HL-60 (cell line): ENCODE measurements at regions not wholly inside any gene's neighbourhood (a gene's known extent, or its start where the extent isn't known, plus 50 kb on each side); places are given as distances from the start of the nearest gene placed in this dataset.
A peak's percentile ranks its signal among the peaks of the same experiment; 100 is the strongest.
"Not testable (repeated sequence)": the region's sequence is repeated elsewhere in the genome, so short reads cannot be mapped to it uniquely, and the experiment has no call there.

ENCODE experiments used
- DNase-seq, 2 experiments: peaks; one replicate each; pipeline ENCODE4 v3.0.0-alpha.2; 2010 to 2020; ENCODE audit warnings: low read depth in 1 of 2, low spot score in 1 of 2
- H3K27ac ChIP-seq: fragments of 250-450 bp; sonication (Bioruptor Pico); replicated peaks from 2 replicates; pipeline ENCODE4 v1.5.1; 2020; ENCODE audit warnings: mild to moderate bottlenecking, moderate library complexity
- H3K27me3 ChIP-seq: fragments of 250-450 bp; sonication (Bioruptor Pico); 2 replicates; pipeline ENCODE4 v1.5.1; 2021; ENCODE audit warnings: mild to moderate bottlenecking, moderate library complexity; ENCODE audit not compliant: insufficient read depth, poor library complexity, severe bottlenecking
- H3K4me3 ChIP-seq: replicated peaks from 2 replicates; pipeline ENCODE4 v1.5.1; 2011; ENCODE audit warnings: mild to moderate bottlenecking, control low read depth, low read length; ENCODE audit not compliant: insufficient read depth
- GABPA ChIP-seq: IDR thresholded peaks from 2 replicates; pipeline ENCODE4 v1.6.1; 2012; ENCODE audit warnings: low read depth
- POLR2AphosphoS5 ChIP-seq: IDR thresholded peaks from 2 replicates; pipeline ENCODE4 v1.6.1; 2012; ENCODE audit warnings: low read depth
- SPI1 ChIP-seq: IDR thresholded peaks from 2 replicates; pipeline ENCODE4 v1.6.1; 2012; ENCODE audit warnings: low read depth, mild to moderate bottlenecking, borderline replicate concordance
- TF ChIP-seq, protein P1 (sequence below): IDR thresholded peaks from one replicate; pipeline ENCODE4 v1.5.1; 2011; ENCODE audit warnings: low read length, control low read depth, inconsistent platforms; ENCODE audit not compliant: insufficient read depth
- TF ChIP-seq, protein P2 (sequence below): IDR thresholded peaks from 2 replicates; pipeline ENCODE4 v1.6.1; 2012; ENCODE audit warnings: low read depth; ENCODE audit not compliant: insufficient replicate concordance

DNA sequence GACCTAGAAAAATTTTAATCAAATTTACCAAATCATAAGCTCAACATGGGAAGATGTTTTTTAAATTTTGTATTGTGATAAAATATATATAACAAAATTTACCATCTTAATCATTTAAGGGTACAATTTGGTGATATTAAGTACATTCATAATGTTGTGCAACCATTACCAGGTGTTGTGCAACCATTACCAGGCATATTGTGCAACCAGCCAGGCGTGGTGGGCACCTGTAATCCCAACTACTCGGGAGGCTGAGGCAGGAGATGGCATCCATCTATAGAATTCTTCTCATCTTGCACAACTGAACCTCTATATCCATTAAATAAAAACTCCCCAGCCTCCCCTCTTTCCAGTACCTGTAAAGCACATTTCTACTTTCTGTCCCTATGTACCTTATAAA is 124.5 kb upstream of the SLC13A1 start:
- TF ChIP-seq, protein P1, sequence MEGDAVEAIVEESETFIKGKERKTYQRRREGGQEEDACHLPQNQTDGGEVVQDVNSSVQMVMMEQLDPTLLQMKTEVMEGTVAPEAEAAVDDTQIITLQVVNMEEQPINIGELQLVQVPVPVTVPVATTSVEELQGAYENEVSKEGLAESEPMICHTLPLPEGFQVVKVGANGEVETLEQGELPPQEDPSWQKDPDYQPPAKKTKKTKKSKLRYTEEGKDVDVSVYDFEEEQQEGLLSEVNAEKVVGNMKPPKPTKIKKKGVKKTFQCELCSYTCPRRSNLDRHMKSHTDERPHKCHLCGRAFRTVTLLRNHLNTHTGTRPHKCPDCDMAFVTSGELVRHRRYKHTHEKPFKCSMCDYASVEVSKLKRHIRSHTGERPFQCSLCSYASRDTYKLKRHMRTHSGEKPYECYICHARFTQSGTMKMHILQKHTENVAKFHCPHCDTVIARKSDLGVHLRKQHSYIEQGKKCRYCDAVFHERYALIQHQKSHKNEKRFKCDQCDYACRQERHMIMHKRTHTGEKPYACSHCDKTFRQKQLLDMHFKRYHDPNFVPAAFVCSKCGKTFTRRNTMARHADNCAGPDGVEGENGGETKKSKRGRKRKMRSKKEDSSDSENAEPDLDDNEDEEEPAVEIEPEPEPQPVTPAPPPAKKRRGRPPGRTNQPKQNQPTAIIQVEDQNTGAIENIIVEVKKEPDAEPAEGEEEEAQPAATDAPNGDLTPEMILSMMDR = no peak
- TF ChIP-seq, protein P2, sequence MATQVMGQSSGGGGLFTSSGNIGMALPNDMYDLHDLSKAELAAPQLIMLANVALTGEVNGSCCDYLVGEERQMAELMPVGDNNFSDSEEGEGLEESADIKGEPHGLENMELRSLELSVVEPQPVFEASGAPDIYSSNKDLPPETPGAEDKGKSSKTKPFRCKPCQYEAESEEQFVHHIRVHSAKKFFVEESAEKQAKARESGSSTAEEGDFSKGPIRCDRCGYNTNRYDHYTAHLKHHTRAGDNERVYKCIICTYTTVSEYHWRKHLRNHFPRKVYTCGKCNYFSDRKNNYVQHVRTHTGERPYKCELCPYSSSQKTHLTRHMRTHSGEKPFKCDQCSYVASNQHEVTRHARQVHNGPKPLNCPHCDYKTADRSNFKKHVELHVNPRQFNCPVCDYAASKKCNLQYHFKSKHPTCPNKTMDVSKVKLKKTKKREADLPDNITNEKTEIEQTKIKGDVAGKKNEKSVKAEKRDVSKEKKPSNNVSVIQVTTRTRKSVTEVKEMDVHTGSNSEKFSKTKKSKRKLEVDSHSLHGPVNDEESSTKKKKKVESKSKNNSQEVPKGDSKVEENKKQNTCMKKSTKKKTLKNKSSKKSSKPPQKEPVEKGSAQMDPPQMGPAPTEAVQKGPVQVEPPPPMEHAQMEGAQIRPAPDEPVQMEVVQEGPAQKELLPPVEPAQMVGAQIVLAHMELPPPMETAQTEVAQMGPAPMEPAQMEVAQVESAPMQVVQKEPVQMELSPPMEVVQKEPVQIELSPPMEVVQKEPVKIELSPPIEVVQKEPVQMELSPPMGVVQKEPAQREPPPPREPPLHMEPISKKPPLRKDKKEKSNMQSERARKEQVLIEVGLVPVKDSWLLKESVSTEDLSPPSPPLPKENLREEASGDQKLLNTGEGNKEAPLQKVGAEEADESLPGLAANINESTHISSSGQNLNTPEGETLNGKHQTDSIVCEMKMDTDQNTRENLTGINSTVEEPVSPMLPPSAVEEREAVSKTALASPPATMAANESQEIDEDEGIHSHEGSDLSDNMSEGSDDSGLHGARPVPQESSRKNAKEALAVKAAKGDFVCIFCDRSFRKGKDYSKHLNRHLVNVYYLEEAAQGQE = no peak
- TF ChIP-seq POLR2AphosphoS5 = no peak
- no peak for TF ChIP-seq GABPA
- no peak for TF ChIP-seq SPI1
- Histone ChIP-seq H3K4me3 (no peak overlapping the region), H3K27me3 (no peaks in the 10 kb centered on the region), H3K27ac (no peak overlapping the region)
- DNase-seq = no peak

DNA sequence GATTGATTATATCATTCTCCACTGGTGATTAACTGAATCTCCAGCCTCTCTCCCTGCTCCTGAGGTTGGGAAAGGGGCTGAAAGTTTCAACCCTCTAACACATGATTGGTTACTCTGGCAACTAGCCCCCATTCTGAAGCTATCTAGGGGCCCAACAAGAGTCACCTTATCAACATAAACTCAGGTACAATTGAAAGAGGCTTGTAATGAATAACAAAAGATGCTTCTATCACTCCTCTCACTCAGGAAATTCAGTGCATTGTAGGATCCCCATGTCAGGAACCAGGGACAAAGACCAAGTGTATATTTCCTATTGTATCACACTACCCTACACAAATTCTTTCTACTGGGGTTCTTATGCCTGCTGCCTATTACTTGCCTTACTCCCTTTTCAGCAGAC is 123.9 kb upstream of the SLC13A1 start:
- TF ChIP-seq, protein P2 = no peak
- TF ChIP-seq SPI1 (no peak), GABPA (no peak), POLR2AphosphoS5 (no peak)
- H3K27ac ChIP-seq = no peak overlapping the region
- no peak overlapping the region for H3K4me3 ChIP-seq
- H3K27me3 ChIP-seq = no peaks in the 10 kb centered on the region
- no peak for DNase-seq

DNA sequence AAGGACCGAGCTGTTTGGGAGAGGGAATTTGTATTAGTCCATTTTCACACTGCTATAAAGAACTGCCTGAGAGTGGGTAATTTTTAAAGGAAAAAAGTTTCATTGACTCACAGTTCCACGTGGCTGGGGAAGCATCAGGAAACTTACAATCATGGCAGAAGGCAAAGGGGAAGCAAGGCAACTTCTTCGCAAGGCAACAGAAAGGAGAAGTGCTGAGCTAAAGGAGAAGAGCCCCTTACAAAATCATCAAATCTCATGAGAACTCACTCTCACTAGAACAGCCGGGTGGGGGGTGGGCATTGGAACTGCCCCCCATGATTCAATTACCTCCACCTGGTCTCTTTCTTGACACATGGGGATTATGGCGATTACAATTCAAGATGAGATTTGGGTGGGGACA is 121.8 kb upstream of the SLC13A1 start:
- TF ChIP-seq SPI1 = peak; percentile 92
- peak in 1 of 2 experiments; percentile 44 for DNase-seq
- not testable (repeated sequence) for H3K4me3 ChIP-seq, H3K27me3 ChIP-seq, H3K27ac ChIP-seq

DNA sequence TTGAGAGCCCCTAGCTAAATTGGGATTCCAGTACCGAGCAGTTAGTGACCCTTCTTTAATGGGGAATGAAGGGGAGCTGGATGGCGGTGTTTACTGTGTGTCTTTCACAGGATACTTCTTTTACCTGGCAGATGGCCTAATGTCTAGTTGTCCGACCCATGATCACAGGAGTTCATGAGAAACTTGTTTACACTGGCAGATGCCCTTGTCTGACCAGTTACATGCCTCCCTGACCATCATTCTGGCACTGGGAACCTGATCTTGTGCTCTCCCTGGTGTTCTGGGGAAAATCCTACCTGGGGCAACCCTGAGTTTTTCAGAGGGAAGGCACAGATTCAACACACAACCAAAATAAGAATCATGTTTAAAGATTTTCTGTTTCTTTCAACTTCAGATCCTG is 120.1 kb upstream of the SLC13A1 start:
- H3K27me3 ChIP-seq = no peaks in the 10 kb centered on the region
- DNase-seq = no peak
- no peak overlapping the region for H3K4me3 ChIP-seq
- TF ChIP-seq, protein P2 = no peak
- TF ChIP-seq GABPA = no peak
- TF ChIP-seq, protein P1 = no peak
- TF ChIP-seq POLR2AphosphoS5 = no peak
- no peak for TF ChIP-seq SPI1
- H3K27ac ChIP-seq = no peak overlapping the region
